Parathyroid adenoma (tissue), 2 donors: ENCODE measurements at regions not wholly inside any gene's neighbourhood (a gene's known extent, or its start where the extent isn't known, plus 50 kb on each side); places are given as distances from the start of the nearest gene placed in this dataset.

Source experiments
- H2AFZ ChIP-seq: fragments of 300-600 bp; sonication (generic); one replicate; pipeline ENCODE4 v1.7.0; 2017; ENCODE audit warnings: antibody characterized with exemption, mild to moderate bottlenecking
- H3K27ac ChIP-seq: fragments of 300-600 bp; sonication (generic); one replicate; pipeline ENCODE4 v1.7.0; 2017
- H3K27me3 ChIP-seq: fragments of 300-600 bp; sonication (generic); one replicate; pipeline ENCODE4 v1.7.0; 2017; ENCODE audit warnings: low read length; ENCODE audit not compliant: control insufficient read depth, insufficient read depth
- H3K36me3 ChIP-seq: fragments of 300-600 bp; sonication (generic); one replicate; pipeline ENCODE4 v1.7.0; 2017; ENCODE audit warnings: low read length; ENCODE audit not compliant: control insufficient read depth, insufficient read depth
- H3K4me1 ChIP-seq: fragments of 300-600 bp; sonication (generic); one replicate; pipeline ENCODE4 v1.7.0; 2017; ENCODE audit warnings: control low read depth
- H3K4me2 ChIP-seq: fragments of 300-600 bp; sonication (generic); one replicate; pipeline ENCODE4 v1.7.0; 2017; ENCODE audit warnings: low read length
- H3K4me3 ChIP-seq: fragments of 300-600 bp; sonication (generic); one replicate; pipeline ENCODE4 v1.7.0; 2017; ENCODE audit warnings: low read depth, low read length
- H3K79me2 ChIP-seq: fragments of 300-600 bp; sonication (generic); one replicate; pipeline ENCODE4 v1.7.0; 2017; ENCODE audit warnings: control low read depth
- H3K9ac ChIP-seq: fragments of 300-600 bp; sonication (generic); one replicate; pipeline ENCODE4 v1.7.0; 2017; ENCODE audit warnings: mild to moderate bottlenecking
- H3K9me3 ChIP-seq: fragments of 300-600 bp; sonication (generic); one replicate; pipeline ENCODE4 v1.7.0; 2017; ENCODE audit warnings: low read length; ENCODE audit not compliant: control insufficient read depth
- TF ChIP-seq, protein P1 (sequence below): fragments of 300-600 bp; sonication (generic); IDR thresholded peaks from one replicate; pipeline ENCODE4 v1.7.0; 2017; ENCODE audit warnings: antibody characterized with exemption, mild to moderate bottlenecking
- donor health status: primary hyperparathyroidism.

DNA sequence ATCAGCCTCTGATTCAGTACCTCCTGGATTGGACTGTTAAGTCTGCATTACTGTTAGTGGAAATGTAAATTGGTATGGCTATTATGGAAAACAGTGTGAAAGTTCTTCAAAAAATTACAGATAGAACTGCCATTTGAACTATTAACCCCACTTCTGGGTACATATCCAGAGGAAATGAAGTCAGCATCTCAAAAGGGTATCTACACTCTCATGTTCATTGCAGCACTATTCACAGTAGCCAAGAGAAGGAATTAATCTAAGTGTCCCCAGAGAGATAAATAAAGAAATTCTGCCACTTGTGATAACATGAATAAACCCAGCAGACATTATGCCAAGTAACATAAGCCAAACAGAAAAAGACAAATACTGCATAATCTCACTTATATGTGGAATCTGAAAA, 676.0 kb downstream of the PLA2G4A start:
- H3K79me2 ChIP-seq, result no peaks in the 10 kb centered on the region
- no peaks in the 10 kb centered on the region for H3K4me1 ChIP-seq
- no peaks in the 10 kb centered on the region for H3K9me3 ChIP-seq
- no peak overlapping the region for H3K27ac ChIP-seq
- H3K9ac ChIP-seq, result no peak overlapping the region
- TF ChIP-seq, protein P1, sequence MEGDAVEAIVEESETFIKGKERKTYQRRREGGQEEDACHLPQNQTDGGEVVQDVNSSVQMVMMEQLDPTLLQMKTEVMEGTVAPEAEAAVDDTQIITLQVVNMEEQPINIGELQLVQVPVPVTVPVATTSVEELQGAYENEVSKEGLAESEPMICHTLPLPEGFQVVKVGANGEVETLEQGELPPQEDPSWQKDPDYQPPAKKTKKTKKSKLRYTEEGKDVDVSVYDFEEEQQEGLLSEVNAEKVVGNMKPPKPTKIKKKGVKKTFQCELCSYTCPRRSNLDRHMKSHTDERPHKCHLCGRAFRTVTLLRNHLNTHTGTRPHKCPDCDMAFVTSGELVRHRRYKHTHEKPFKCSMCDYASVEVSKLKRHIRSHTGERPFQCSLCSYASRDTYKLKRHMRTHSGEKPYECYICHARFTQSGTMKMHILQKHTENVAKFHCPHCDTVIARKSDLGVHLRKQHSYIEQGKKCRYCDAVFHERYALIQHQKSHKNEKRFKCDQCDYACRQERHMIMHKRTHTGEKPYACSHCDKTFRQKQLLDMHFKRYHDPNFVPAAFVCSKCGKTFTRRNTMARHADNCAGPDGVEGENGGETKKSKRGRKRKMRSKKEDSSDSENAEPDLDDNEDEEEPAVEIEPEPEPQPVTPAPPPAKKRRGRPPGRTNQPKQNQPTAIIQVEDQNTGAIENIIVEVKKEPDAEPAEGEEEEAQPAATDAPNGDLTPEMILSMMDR, result no peak
- no peaks in the 10 kb centered on the region for H3K36me3 ChIP-seq
- H3K4me2 ChIP-seq, result no peak overlapping the region
- H3K27me3 ChIP-seq, result no peaks in the 10 kb centered on the region
- H2AFZ ChIP-seq, result no peak overlapping the region
- no peak overlapping the region for H3K4me3 ChIP-seq

- TF ChIP-seq, protein P1, result no peak
- Histone ChIP-seq H2AFZ (no peak overlapping the region), H3K9me3 (no peaks in the 10 kb centered on the region), H3K9ac (no peak overlapping the region), H3K27me3 (no peaks in the 10 kb centered on the region), H3K79me2 (no peaks in the 10 kb centered on the region), H3K4me2 (no peak overlapping the region), H3K36me3 (no peaks in the 10 kb centered on the region), H3K4me3 (no peak overlapping the region), H3K4me1 (no peaks in the 10 kb centered on the region), H3K27ac (no peak overlapping the region)
These were observed 680.3 kb downstream of the PLA2G4A start for GRCh38 chr1:187509091-187509490.

- Histone ChIP-seq H2AFZ (no peak overlapping the region), H3K4me2 (no peak overlapping the region), H3K36me3 (no peaks in the 10 kb centered on the region), H3K79me2 (no peaks in the 10 kb centered on the region), H3K9ac (no peak overlapping the region), H3K4me3 (no peak overlapping the region), H3K4me1 (no peaks in the 10 kb centered on the region), H3K9me3 (no peaks in the 10 kb centered on the region), H3K27me3 (no peaks in the 10 kb centered on the region), H3K27ac (no peak overlapping the region)
- TF ChIP-seq, protein P1, result no peak
These were observed 684.4 kb downstream of the PLA2G4A start for GRCh38 chr1:187513190-187513589.

- Histone ChIP-seq H3K27ac (no peak overlapping the region), H3K36me3 (no peaks in the 10 kb centered on the region), H3K9me3 (no peaks in the 10 kb centered on the region), H3K9ac (no peak overlapping the region), H2AFZ (no peak overlapping the region), H3K4me3 (no peak overlapping the region), H3K79me2 (no peaks in the 10 kb centered on the region), H3K4me1 (no peaks in the 10 kb centered on the region), H3K4me2 (no peak overlapping the region), H3K27me3 (no peaks in the 10 kb centered on the region)
- TF ChIP-seq, protein P1, result no peak
These were observed 685.4 kb downstream of the PLA2G4A start for GRCh38 chr1:187514110-187514509.

DNA sequence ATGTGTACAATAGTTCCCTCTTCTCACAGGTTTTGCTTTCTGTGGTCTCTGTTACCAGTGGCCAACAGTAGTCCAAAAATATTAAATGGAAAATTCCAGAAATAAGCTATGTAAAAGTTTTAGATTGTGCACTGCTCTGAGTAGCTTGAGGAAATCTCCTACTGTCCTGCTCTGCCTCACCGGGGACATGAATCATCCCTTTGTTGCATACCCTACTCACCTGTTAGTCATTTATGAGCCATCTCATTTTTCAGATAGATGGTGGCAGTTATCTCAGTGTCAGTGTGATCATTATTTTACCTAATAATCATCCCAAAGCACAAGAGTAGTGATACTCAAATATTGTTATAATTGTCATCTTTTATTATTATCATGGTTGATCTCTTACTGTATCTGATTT, 688.1 kb downstream of the PLA2G4A start:
- TF ChIP-seq, protein P1, result no peak
- H3K27me3 ChIP-seq, result no peaks in the 10 kb centered on the region
- H3K4me3 ChIP-seq, result no peak overlapping the region
- H3K79me2 ChIP-seq, result no peaks in the 10 kb centered on the region
- H2AFZ ChIP-seq, result no peak overlapping the region
- H3K9me3 ChIP-seq, result no peaks in the 10 kb centered on the region
- H3K27ac ChIP-seq, result no peak overlapping the region
- H3K36me3 ChIP-seq, result no peaks in the 10 kb centered on the region
- H3K9ac ChIP-seq, result no peak overlapping the region
- no peaks in the 10 kb centered on the region for H3K4me1 ChIP-seq
- no peak overlapping the region for H3K4me2 ChIP-seq
